HCT116 (cell line): ENCODE measurements at regions not wholly inside any gene's neighbourhood (a gene's known extent, or its start where the extent isn't known, plus 50 kb on each side); places are given as distances from the start of the nearest gene placed in this dataset.

Source experiments
- ATAC-seq: fragments of 200-7000 bp; cut with Tn5 transposase; 2 replicates; pipeline ENCODE4 v1.9.1; 2020; ENCODE audit warnings: mild to moderate bottlenecking, moderate library complexity
- BruUV-seq: library from RNA; stranded (reverse); fragments of 400-500 nt; replicated peaks from 2 replicates; lab custom pipeline; 2021; lab: Mats Ljungman, UMichigan
- CTCF ChIA-PET: fragments of 300-600 bp; sonication (Branson Sonifier 250); formaldehyde crosslinking; loops from one replicate; lab custom pipeline; 2021; ENCODE audit warnings: antibody characterized with exemption; lab: Charles Lee
- POLR2A ChIA-PET: fragments of 300-600, 350-600 bp; sonication (Branson Sonifier 250); formaldehyde crosslinking; loops from one replicate; lab custom pipeline; 2021; ENCODE audit warnings: antibody characterized with exemption; lab: Charles Lee
- RAD21 ChIA-PET, 2 experiments: fragments of 300-600 bp; sonication (Branson Sonifier 250); formaldehyde crosslinking; loops; one replicate each; lab custom pipeline; 2023; ENCODE audit warnings: low total read pairs in 2 of 2; ENCODE audit not compliant: uncharacterized antibody in 2 of 2, unreplicated experiment in 2 of 2, low non-redundant PET in 1 of 2; lab: Charles Lee
- DNase-seq: peaks from one replicate; pipeline ENCODE4 v3.0.0-alpha.2; 2010; ENCODE audit warnings: low read depth, low spot score
- H2AFZ ChIP-seq: fragments of 200-600 bp; shearing (Covaris generic), sonication (generic); 2 replicates; pipeline ENCODE4 v1.6.1; 2017; ENCODE audit warnings: low read depth, mixed run types, mixed read lengths, antibody characterized with exemption, low read length; ENCODE audit not compliant: poor library complexity, severe bottlenecking
- H3K27ac ChIP-seq: 2 replicates; pipeline ENCODE4 v1.5.1; 2012; ENCODE audit warnings: low read depth, low read length
- H3K27me3 ChIP-seq: fragments of 200-600 bp; sonication (generic); 2 replicates; pipeline ENCODE4 v1.6.1; 2016; ENCODE audit warnings: mixed run types, low read length, mixed read lengths; ENCODE audit not compliant: insufficient read depth
- H3K36me3 ChIP-seq, 2 experiments: fragments of 200-500 bp in 1 of 2; fragments of 200-600 bp in 1 of 2; sonication (Bioruptor generic) in 1 of 2; sonication (generic) in 1 of 2; 2 replicates each; pipeline versions ENCODE4 v1.5.1 to v1.6.1; 2014 to 2016; ENCODE audit warnings: low read length in 2 of 2, inconsistent platforms in 1 of 2, mixed read lengths in 1 of 2, mixed run types in 1 of 2; ENCODE audit not compliant: insufficient read depth in 2 of 2, control insufficient read depth in 1 of 2
- H3K4me1 ChIP-seq, 2 experiments: fragments of 200-600 bp in 1 of 2; sonication (generic) in 1 of 2; 2 replicates each; pipeline versions ENCODE4 v1.5.1 to v1.6.1; 2012 to 2017; ENCODE audit warnings: low read length in 2 of 2, inconsistent platforms in 1 of 2, mild to moderate bottlenecking in 1 of 2, mixed read lengths in 1 of 2, mixed run types in 1 of 2, moderate library complexity in 1 of 2; ENCODE audit not compliant: insufficient read depth in 2 of 2, control insufficient read depth in 1 of 2
- H3K4me2 ChIP-seq: fragments of 200-600 bp; sonication (generic); 2 replicates; pipeline ENCODE4 v1.6.1; 2017; ENCODE audit warnings: mixed run types, low read length, mixed read lengths
- H3K4me3 ChIP-seq, 2 experiments: fragments of 200-600 bp in 1 of 2; sonication (generic) in 1 of 2; replicated peaks in 1 of 2; 2 replicates each; pipeline ENCODE4 v1.5.1; 2011 to 2016; ENCODE audit warnings: low read length in 2 of 2, control low read depth in 1 of 2, low read depth in 1 of 2, mild to moderate bottlenecking in 1 of 2, mixed read lengths in 1 of 2, mixed run types in 1 of 2
- H3K79me2 ChIP-seq: fragments of 200-600 bp; sonication (generic); 2 replicates; pipeline ENCODE4 v1.6.1; 2017; ENCODE audit warnings: mild to moderate bottlenecking, mixed run types, low read length, moderate library complexity, mixed read lengths; ENCODE audit not compliant: insufficient read depth
- H3K9ac ChIP-seq: fragments of 200-600 bp; sonication (generic); 2 replicates; pipeline ENCODE4 v1.6.1; 2016; ENCODE audit warnings: low read length, mixed read lengths
- H3K9me2 ChIP-seq: fragments of 200-600 bp; sonication (generic), shearing (Covaris generic); 2 replicates; pipeline ENCODE4 v1.6.1; 2017; ENCODE audit warnings: mixed run types, mild to moderate bottlenecking, moderate library complexity; ENCODE audit not compliant: insufficient read depth
- H3K9me3 ChIP-seq, 2 experiments: fragments of 200-500 bp in 1 of 2; fragments of 200-600 bp in 1 of 2; sonication (Bioruptor generic) in 1 of 2; sonication (generic) in 1 of 2; 2 replicates each; pipeline ENCODE4 v1.6.1; 2014 to 2017; ENCODE audit warnings: low read length in 2 of 2, mixed read lengths in 2 of 2, inconsistent platforms in 1 of 2, low read depth in 1 of 2, mild to moderate bottlenecking in 1 of 2, mixed run types in 1 of 2, moderate library complexity in 1 of 2; ENCODE audit not compliant: control insufficient read depth in 1 of 2, insufficient read depth in 1 of 2
- H4K20me1 ChIP-seq: fragments of 200-600 bp; sonication (generic), shearing (Covaris generic); 2 replicates; pipeline ENCODE4 v1.6.1; 2017; ENCODE audit warnings: mixed run types, mild to moderate bottlenecking, moderate library complexity; ENCODE audit not compliant: insufficient read depth
- CBX3 ChIP-seq: IDR thresholded peaks from 2 replicates; pipeline ENCODE4 v1.6.1; 2012; ENCODE audit warnings: low read depth
- CTCF ChIP-seq, 3 experiments: fragments of 200-600 bp in 1 of 3; sonication (generic) in 1 of 3; IDR thresholded peaks in 2 of 3; conservative IDR thresholded peaks in 1 of 3; 2 replicates each; pipeline ENCODE4 v1.5.1; 2012 to 2017; ENCODE audit warnings: low read depth in 2 of 3, low read length in 2 of 3, antibody characterized with exemption in 1 of 3, borderline replicate concordance in 1 of 3, control low read depth in 1 of 3, mild to moderate bottlenecking in 1 of 3, mixed read lengths in 1 of 3, mixed run types in 1 of 3, moderate library complexity in 1 of 3; ENCODE audit not compliant: insufficient read depth in 1 of 3
- EGR1 ChIP-seq: IDR thresholded peaks from 2 replicates; pipeline ENCODE4 v1.6.1; 2012; ENCODE audit warnings: low read depth
- ELF1 ChIP-seq: IDR thresholded peaks from 2 replicates; pipeline ENCODE4 v1.6.1; 2012; ENCODE audit warnings: low read depth, borderline replicate concordance
- EZH2 ChIP-seq: fragments of 200-600 bp; sonication (generic); IDR thresholded peaks from 2 replicates; pipeline ENCODE4 v1.6.1; 2017; ENCODE audit warnings: antibody characterized with exemption, mixed run types
- EZH2phosphoT487 ChIP-seq: fragments of 200-600 bp; IDR thresholded peaks from 2 replicates; pipeline ENCODE4 v1.6.1; 2018; ENCODE audit warnings: antibody characterized with exemption, borderline replicate concordance
- JUND ChIP-seq: IDR thresholded peaks from 2 replicates; pipeline ENCODE4 v1.6.1; 2012
- POLR2A ChIP-seq: IDR thresholded peaks from 2 replicates; pipeline ENCODE4 v1.7.0; 2011; ENCODE audit warnings: borderline replicate concordance; ENCODE audit not compliant: insufficient read depth, insufficient read length; ENCODE audit errors: extremely low read depth
- POLR2AphosphoS5 ChIP-seq: IDR thresholded peaks from 2 replicates; pipeline ENCODE4 v1.6.1; 2011; ENCODE audit warnings: mild to moderate bottlenecking, low read depth, low read length, moderate library complexity
- REST ChIP-seq: IDR thresholded peaks from 2 replicates; pipeline ENCODE4 v1.6.1; 2012; ENCODE audit warnings: low read depth
- SIN3A ChIP-seq: IDR thresholded peaks from 2 replicates; pipeline ENCODE4 v1.6.1; 2012; ENCODE audit warnings: low read depth
- SP1 ChIP-seq: IDR thresholded peaks from 2 replicates; pipeline ENCODE4 v1.6.1; 2012; ENCODE audit warnings: low read depth
- SRF ChIP-seq: IDR thresholded peaks from 2 replicates; pipeline ENCODE4 v1.6.1; 2012; ENCODE audit warnings: low read depth
- YY1 ChIP-seq: IDR thresholded peaks from 2 replicates; pipeline ENCODE4 v1.6.1; 2011; ENCODE audit warnings: low read length, low read depth, moderate library complexity, mild to moderate bottlenecking; ENCODE audit not compliant: insufficient replicate concordance; ENCODE audit errors: extremely low read depth
- ZNF274 ChIP-seq: fragments of 200-500 bp; sonication (Bioruptor generic); IDR thresholded peaks from 2 replicates; pipeline ENCODE4 v1.6.1; 2014; ENCODE audit warnings: mild to moderate bottlenecking, low read depth, low read length, inconsistent platforms
- intact Hi-C: fragments of 100-400 bp; cut with micrococcal nuclease; formaldehyde crosslinking; loops from 2 replicates; pipeline ENCODE4 v1.10.0; 2022

GRCh38 chr3:1783995-1784394 lies 314.7 kb upstream of the CNTN4 start (continued):
- no peak for TF ChIP-seq REST
- no peak for TF ChIP-seq ELF1
- TF ChIP-seq EZH2, result no peak
- no peak for TF ChIP-seq ZNF274
- no peak for TF ChIP-seq SIN3A

GRCh38 chr3:1787094-1787493 lies 311.6 kb upstream of the CNTN4 start:
- Histone ChIP-seq H3K79me2 (no peaks in the 10 kb centered on the region), H4K20me1 (no peaks in the 10 kb centered on the region), H3K9me3 (peaks cover 22 to 40% of the 10 kb centered on the region in 2 experiments; a peak in 2 of 4 replicates), H3K27ac (no peak overlapping the region), H3K27me3 (no peaks in the 10 kb centered on the region), H3K4me2 (no peak overlapping the region), H3K9ac (no peak overlapping the region), H3K4me3 (no peak overlapping the region), H3K36me3 (no peaks in the 10 kb centered on the region), H3K4me1 (no peaks in the 10 kb centered on the region; a peak in 1 of 4 replicates), H2AFZ (no peak overlapping the region), H3K9me2 (no peaks in the 10 kb centered on the region)
- no peak for DNase-seq
- no TSS peak for BruUV-seq
- POLR2A ChIA-PET, result no interaction called here
- TF ChIP-seq JUND (no peak), EZH2phosphoT487 (no peak), REST (no peak), SRF (no peak), EGR1 (no peak), CBX3 (no peak), CTCF (IDR thresholded peaks at IDR 0.05 in 2 of 3, conservative IDR thresholded peaks at IDR 0.05 in 1 of 3; ENCODE audit: borderline replicate concordance in 1 of 3, insufficient read depth in 1 of 3, low read depth in 2 of 3, low read length in 2 of 3) (no peak), POLR2AphosphoS5 (no peak), ZNF274 (no peak), SP1 (no peak), POLR2A (no peak), YY1 (no peak)
- no peak for ATAC-seq
- intact Hi-C loops, result no loop called here
- CTCF ChIA-PET, result no interaction called here
- RAD21 ChIA-PET, result no interaction called here
